ENCODE measurements at regions not wholly inside any gene's neighbourhood (a gene's known extent, or its start where the extent isn't known, plus 50 kb on each side); places are given as distances from the start of the nearest gene placed in this dataset.
A peak's percentile ranks its signal among the peaks of the same experiment; 100 is the strongest.

- no peak for DNase-seq
- Mint-ChIP-seq H3K27me3 (ENCODE audit: insufficient read depth) (no peaks in the 10 kb centered on the region), H3K27ac (no peak overlapping the region), H3K4me1 (ENCODE audit: low read depth) (peaks cover 8% of the 10 kb centered on the region), H3K36me3 (ENCODE audit: low read depth) (peaks cover 6% of the 10 kb centered on the region; the same call in 1 of the 2 replicates), H3K4me3 (no peak overlapping the region), H3K9me3 (peaks cover 10% of the 10 kb centered on the region)
- TF ChIP-seq CTCF (IDR thresholded peaks at IDR 0.05) = no peak
These were observed 498.7 kb downstream of the TENT5A start for GRCh38 chr6:81253821-81254220.

GRCh38 chr6:81252231-81252630, 500.2 kb downstream of the TENT5A start:
- Mint-ChIP-seq H3K27ac (no peak overlapping the region), H3K4me3 (no peak overlapping the region), H3K27me3 (ENCODE audit: insufficient read depth) (no peaks in the 10 kb centered on the region), H3K9me3 (peaks cover 5% of the 10 kb centered on the region), H3K36me3 (ENCODE audit: low read depth) (peaks cover 6% of the 10 kb centered on the region; the same call in 1 of the 2 replicates), H3K4me1 (ENCODE audit: low read depth) (peaks cover 8% of the 10 kb centered on the region)
- TF ChIP-seq CTCF (IDR thresholded peaks at IDR 0.05) = no peak
- DNase-seq = no peak

GRCh38 chr6:81246200-81246599, 506.3 kb downstream of the TENT5A start:
- DNase-seq = no peak
- Mint-ChIP-seq H3K36me3 (ENCODE audit: low read depth) (peaks cover 6% of the 10 kb centered on the region), H3K9me3 (no peaks in the 10 kb centered on the region), H3K27ac (no peak overlapping the region), H3K27me3 (ENCODE audit: insufficient read depth) (no peaks in the 10 kb centered on the region), H3K4me3 (no peak overlapping the region), H3K4me1 (ENCODE audit: low read depth) (peaks cover 32% of the 10 kb centered on the region)
- TF ChIP-seq CTCF (IDR thresholded peaks at IDR 0.05) = no peak

GRCh38 chr6:81242624-81243023, 509.9 kb downstream of the TENT5A start:
- H3K4me1 Mint-ChIP-seq (ENCODE audit: low read depth) = peaks cover 52% of the 10 kb centered on the region
- H3K36me3 Mint-ChIP-seq (ENCODE audit: low read depth) = peaks cover 6% of the 10 kb centered on the region
- no peaks in the 10 kb centered on the region for H3K9me3 Mint-ChIP-seq
- peak; percentile 26 for DNase-seq
- no peaks in the 10 kb centered on the region for H3K27me3 Mint-ChIP-seq (ENCODE audit: insufficient read depth)
- peak overlapping the region; percentile 67 for H3K27ac Mint-ChIP-seq
- TF ChIP-seq CTCF (IDR thresholded peaks at IDR 0.05) = no peak
- H3K4me3 Mint-ChIP-seq = peak overlapping the region; percentile 13; the same call in 1 of the 2 replicates

- Mint-ChIP-seq H3K36me3 (ENCODE audit: low read depth) (peaks cover 6% of the 10 kb centered on the region), H3K27me3 (ENCODE audit: insufficient read depth) (no peaks in the 10 kb centered on the region), H3K4me3 (peak overlapping the region; percentile 23; the same call in 1 of the 2 replicates), H3K9me3 (no peaks in the 10 kb centered on the region), H3K4me1 (ENCODE audit: low read depth) (peaks cover 61% of the 10 kb centered on the region), H3K27ac (peak overlapping the region; percentile 66)
- peak; percentile 83 for TF ChIP-seq CTCF (IDR thresholded peaks at IDR 0.05)
- peak; percentile 63 for DNase-seq
These were observed 511.1 kb downstream of the TENT5A start for GRCh38 chr6:81241126-81242041.
